Activated CD8-positive, alpha-beta memory T cell treated with anti-CD3 and anti-CD28 coated beads for 36 hours (primary cell): ENCODE measurements at regions not wholly inside any gene's neighbourhood (a gene's known extent, or its start where the extent isn't known, plus 50 kb on each side); places are given as distances from the start of the nearest gene placed in this dataset.

Source experiments
- CTCF ChIA-PET: fragments of 350-600 bp; sonication (Branson Sonifier 250); formaldehyde crosslinking; loops from one replicate; lab custom pipeline; 2021; ENCODE audit warnings: antibody characterized with exemption; lab: Charles Lee
- POLR2A ChIA-PET: fragments of 350-600 bp; sonication (Branson Sonifier 250); formaldehyde crosslinking; loops from one replicate; lab custom pipeline; 2021; ENCODE audit warnings: antibody characterized with exemption; lab: Charles Lee

DNA sequence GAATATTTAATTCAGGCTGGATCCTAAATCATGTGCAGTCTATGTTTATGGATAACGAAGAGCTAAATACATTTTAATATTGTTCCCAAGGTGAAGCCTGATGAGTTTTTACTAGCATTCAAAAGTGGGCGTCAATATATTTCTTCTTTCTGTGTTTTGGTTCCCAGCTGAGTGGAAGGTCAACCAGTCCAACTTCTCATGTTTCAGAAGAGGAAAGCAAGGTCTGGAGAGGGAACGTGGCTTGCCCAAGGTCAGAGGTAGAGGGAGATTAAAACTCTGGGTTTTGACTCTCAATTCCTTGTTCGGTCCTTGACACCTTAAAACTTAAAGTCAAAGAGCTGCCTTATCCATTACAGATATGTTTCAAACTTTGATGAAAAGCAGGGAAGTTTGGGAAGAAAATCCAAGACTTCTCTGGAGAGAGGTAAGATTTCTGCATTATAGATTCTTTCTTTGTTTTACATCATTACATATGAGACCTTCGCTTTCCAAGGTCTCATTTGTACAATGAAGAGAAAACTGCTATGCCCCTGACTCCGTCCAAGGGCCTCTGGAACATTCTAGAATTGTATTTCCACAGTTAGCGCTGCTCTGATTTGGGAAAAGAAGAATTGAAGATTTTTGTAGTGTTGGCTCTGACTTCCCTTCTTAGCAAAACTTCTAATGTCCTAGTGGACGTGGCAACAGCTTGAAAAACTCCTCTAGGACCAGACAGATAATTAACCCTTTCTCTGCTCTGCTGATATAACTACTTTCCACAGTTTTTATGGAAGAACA, 57.7 kb upstream of the HES1 start:
- POLR2A ChIA-PET = no interaction called here
- CTCF ChIA-PET = no interaction called here

DNA sequence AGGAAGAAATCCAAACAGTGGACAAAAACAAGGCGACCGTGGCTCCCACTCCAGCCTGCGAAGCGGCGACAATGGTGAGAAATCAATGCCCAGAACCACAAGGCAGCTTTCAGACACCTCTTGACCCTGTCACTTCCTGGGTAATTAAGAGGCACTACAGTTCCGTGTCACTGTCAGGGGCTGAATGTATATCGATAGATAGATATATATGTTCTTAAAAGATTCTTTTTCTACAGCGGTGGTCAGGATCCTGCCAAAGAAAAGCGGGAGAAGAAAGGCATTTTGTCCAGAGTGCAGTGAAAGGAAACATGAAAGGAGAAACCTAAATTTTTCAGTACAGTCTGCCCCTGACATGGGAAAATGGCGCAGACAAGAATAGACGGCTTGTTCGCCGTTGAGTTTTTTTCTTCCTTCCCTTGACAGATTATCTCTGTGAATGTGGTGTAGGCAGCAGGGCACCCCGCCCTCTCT, 56.2 kb upstream of the HES1 start:
- CTCF ChIA-PET = no interaction called here
- POLR2A ChIA-PET = no interaction called here

DNA sequence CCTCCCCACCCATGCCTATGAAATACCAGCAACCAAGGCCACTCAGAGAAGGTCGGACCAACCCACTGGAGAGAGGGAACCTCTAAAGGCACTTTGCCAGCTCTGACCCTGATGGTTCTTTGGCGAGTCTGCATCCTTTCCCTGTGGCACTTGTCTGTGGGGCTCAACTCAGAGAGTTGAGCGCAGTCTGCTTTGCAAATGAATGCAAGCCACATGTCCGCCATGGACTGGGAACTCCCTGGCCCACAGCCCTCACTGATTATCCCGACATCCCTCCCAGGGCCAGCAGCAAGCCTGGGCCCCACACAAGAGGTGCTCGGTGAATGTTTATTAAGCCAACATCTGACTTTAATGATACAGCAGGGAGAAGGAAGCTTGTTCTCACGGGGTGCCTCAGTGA, 55.5 kb upstream of the HES1 start:
- ChIA-PET POLR2A (no interaction called here), CTCF (no interaction called here)

DNA sequence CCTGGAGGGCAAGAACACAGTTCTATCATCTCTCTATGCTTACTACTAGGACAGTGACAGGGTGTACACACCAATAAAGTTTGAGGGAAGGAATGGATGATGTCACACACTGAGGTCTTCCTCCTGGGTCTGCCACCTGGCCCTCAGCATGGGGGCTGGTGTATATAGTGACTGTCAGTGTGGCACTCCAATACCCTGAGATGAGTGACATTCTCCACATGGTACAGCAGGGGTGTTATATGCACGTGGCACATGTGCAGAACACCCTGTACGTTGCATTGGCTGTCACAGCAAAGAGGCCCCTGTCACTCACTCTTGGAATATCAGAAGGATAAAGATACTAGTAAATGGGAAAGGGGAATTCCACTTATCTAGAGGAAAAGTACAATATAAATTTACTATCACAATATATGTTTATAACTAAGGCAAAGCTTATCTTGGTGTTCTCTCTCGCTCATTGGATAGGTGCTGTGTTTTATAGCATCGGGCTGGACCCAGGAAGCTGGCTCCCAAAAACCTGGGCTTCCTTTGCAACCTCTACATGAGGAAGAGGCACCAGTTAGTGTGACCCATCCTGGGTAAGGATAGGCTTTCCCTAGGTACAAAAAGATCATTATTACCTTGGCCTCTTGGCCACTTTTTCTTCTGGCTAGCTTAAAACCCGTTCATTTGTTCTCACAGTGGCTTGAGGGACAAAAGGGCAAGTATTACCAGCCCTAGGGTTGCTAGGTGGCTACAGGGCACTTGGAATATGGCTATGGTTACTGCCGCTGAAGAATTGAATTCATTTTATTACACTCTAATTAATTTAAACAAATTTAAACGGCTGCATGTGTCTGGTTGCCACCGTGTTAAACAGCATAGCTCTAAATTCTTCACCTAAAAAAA, 54.8 kb upstream of the HES1 start:
- ChIA-PET POLR2A (interaction anchor here (0.6 kb wide), 1 partner anchor 117 kb away, joined by 3 read pairs; no protein-coding TSS in a partner anchor), CTCF (interaction anchor here (1.2 kb wide), 1 partner anchor 54 kb away, joined by 3 read pairs; no protein-coding TSS in a partner anchor)

DNA sequence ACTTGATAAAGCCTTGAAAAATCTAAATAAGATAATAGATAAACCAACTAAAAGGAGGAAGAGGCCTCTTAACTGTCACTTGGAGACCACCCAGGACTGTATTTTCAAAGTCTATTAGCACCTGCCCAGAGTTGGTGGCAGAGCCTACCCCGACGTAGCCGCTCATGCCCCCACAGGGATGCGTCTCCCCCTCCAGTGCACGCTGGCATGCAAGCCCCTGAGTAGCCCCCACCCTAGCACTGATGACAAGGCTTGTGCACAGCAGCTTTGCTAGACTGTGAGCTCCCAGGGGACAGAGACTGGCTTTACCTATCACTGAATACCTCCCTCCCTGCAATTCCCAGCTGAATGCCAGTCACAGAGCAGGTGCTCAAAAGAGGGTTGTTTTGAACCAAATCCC, 54.1 kb upstream of the HES1 start:
- CTCF ChIA-PET = interaction anchor here (1.2 kb wide), 1 partner anchor 53 kb away, joined by 3 read pairs; no protein-coding TSS in a partner anchor
- POLR2A ChIA-PET = interaction anchor here (0.6 kb wide), 1 partner anchor 117 kb away, joined by 3 read pairs; no protein-coding TSS in a partner anchor

DNA sequence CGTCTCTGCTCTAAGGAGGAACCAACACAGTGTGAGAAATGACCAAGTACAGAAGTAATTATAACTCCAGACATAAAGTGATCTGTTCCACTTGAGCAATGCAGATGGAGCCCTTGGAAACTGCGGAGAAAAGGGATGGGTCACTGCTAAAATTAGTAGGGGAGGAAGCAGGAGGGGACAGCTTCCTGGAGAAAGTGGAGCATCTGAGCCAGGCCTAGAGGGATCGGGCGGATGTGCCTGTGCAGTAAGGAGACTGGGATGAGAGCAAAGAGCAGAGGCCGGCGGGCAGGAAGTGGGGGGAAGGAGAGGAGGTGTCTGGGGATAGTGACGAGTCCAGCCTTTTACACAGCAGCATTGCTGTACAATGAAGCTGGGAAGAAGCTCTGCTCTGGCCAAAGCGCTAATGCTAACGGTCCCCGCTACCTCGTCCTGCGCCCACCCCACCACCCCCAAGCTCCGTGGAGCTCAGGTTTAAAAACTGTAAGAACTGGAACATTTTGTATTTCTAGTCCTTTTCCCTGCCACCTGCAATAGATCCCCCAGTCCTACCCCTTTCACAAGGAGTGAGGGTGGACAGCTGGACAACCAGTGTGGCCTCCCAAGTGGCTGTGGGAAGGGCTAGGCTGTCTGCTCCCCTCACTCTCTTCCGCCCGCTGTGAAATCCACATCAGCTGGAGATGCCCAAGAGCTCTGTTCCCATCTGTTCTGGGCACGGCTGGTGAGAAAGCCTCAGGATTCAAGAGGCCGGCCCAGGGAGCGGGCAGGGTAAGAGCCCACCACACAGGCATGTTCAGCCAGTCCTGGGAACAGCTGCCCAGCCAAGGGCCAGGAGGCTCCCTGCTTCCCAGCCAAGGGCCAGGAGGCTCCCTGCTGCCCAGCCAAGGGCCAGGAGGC, 53.0 kb upstream of the HES1 start:
- ChIA-PET POLR2A (no interaction called here), CTCF (interaction anchor here (1.0 to 1.2 kb wide), 2 partner anchors 52 to 302 kb away, joined by 3 to 5 read pairs; no protein-coding TSS in a partner anchor)

DNA sequence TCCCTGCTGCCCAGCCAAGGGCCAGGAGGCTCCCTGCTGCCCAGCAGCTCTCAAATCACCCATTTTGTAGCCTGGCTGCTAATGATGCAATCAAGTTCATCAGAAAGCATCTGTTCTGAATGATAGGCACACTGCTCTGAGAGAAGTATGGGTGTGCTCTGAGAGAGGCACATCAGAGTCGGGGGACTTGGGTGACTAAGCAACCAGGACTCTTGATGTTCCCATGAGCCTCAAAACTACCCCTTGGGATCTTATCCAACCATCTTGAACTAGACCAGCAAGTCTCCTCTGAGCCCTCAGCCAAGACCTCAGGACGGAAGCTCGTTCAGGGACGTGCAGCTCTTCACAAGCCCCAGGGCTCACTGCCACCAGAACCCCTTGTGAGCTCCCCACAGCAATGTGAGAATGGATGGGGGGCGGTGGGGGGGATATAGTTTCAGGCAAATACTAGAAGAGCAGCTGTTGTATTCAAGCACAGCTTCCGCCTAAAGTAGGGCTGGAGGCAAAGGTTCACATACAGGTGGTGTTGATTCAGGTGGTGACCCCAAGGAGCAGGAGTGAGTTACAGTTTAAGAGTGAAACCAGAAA, 52.2 kb upstream of the HES1 start:
- ChIA-PET POLR2A (no interaction called here), CTCF (interaction anchor here (1.0 kb wide), 1 partner anchor 303 kb away, joined by 5 read pairs; no protein-coding TSS in a partner anchor)

DNA sequence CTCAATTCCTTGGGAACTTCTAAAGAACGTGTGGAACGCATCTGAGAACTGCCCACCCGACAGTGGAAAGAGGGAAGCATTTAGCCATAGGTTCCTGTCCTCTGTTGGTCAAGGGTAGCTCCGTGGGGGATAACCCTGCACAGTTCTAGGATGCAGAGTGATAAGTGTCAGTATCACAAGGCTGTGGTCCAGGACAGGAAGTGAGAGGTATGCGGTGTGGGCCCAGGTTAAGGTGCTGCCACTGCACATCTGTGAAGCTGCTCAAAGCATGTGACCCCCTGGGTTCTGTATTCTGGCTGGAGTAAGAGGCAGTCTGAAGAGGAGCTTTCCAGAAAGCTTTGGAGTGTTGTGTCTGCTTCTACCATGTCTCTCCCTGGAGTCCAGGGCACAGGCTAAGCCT, 51.7 kb upstream of the HES1 start:
- POLR2A ChIA-PET = no interaction called here
- CTCF ChIA-PET = interaction anchor here (1.0 kb wide), 1 partner anchor 304 kb away, joined by 5 read pairs; no protein-coding TSS in a partner anchor
